Lower lobe of right lung (tissue), 2 donors: ENCODE measurements at regions not wholly inside any gene's neighbourhood (a gene's known extent, or its start where the extent isn't known, plus 50 kb on each side); places are given as distances from the start of the nearest gene placed in this dataset.

Experiments used
- ATAC-seq, 2 donors: fragments of 200-7000 bp; cut with Tn5 transposase; one replicate each; pipeline ENCODE4 v1.9.1; 2020 to 2022; ENCODE audit warnings: mild to moderate bottlenecking in 2 of 2, moderate library complexity in 2 of 2
- DNase-seq: peaks from one replicate; pipeline ENCODE4 v3.0.0-alpha.2; 2020
- H3K27ac ChIP-seq: fragments of 200-600 bp; one replicate; pipeline ENCODE4 v1.8.0; 2022
- H3K27me3 ChIP-seq: fragments of 200-600 bp; one replicate; pipeline ENCODE4 v1.8.0; 2022; ENCODE audit warnings: low read depth
- H3K36me3 ChIP-seq: fragments of 200-600 bp; one replicate; pipeline ENCODE4 v1.8.0; 2022; ENCODE audit warnings: mild to moderate bottlenecking
- H3K4me1 ChIP-seq: fragments of 200-600 bp; one replicate; pipeline ENCODE4 v1.8.0; 2022
- H3K4me3 ChIP-seq: fragments of 200-600 bp; one replicate; pipeline ENCODE4 v1.8.0; 2022; ENCODE audit warnings: mild to moderate bottlenecking
- H3K9me3 ChIP-seq: fragments of 200-600 bp; one replicate; pipeline ENCODE4 v1.8.0; 2022
- intact Hi-C: fragments of 100-400 bp; cut with DNase I; formaldehyde crosslinking; loops from one replicate; pipeline ENCODE4 v1.11.0; 2022
- TF ChIP-seq, protein P1 (sequence below): fragments of 200-600 bp; IDR thresholded peaks from one replicate; pipeline ENCODE4 v1.8.0; 2022; ENCODE audit warnings: antibody characterized with exemption, mild to moderate bottlenecking
- donor health status: DM: no; HTN: yes; CAD: no; lungs with severe emphysema.

DNA sequence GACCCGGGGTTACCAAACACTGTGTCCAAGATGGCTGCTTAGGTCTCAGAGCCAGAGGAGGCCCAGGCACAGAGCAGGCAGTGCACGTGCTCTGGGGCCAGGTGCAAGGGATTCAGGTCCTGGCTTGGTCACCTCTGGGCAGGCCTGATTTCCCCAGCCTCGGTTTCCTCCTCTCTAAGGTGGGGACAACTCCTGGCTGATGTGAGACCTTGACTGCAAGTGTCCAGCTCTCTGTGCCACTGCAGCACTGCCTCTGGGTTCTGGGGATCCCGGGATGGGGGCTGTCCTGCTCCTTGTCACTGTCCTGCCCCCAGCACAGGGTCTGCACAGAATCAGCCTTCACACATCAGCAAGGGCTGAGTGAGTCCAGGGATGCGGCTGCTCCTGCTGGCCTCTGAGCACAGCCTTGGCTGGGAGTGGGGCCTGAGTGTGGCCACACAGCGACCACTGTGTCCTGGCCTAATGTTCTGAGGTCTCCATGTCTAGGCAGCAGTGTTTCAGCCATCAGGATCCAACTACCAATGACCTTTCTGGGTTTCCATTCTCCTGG lies 170.2 kb upstream of the HDAC4 start:
- ATAC-seq = no peak
- H3K4me3 ChIP-seq = no peak overlapping the region
- no peaks in the 10 kb centered on the region for H3K4me1 ChIP-seq
- no peaks in the 10 kb centered on the region for H3K36me3 ChIP-seq
- H3K27ac ChIP-seq = no peak overlapping the region
- DNase-seq = no peak
- H3K9me3 ChIP-seq = no peaks in the 10 kb centered on the region
- intact Hi-C loops = no loop called here
- TF ChIP-seq, protein P1, sequence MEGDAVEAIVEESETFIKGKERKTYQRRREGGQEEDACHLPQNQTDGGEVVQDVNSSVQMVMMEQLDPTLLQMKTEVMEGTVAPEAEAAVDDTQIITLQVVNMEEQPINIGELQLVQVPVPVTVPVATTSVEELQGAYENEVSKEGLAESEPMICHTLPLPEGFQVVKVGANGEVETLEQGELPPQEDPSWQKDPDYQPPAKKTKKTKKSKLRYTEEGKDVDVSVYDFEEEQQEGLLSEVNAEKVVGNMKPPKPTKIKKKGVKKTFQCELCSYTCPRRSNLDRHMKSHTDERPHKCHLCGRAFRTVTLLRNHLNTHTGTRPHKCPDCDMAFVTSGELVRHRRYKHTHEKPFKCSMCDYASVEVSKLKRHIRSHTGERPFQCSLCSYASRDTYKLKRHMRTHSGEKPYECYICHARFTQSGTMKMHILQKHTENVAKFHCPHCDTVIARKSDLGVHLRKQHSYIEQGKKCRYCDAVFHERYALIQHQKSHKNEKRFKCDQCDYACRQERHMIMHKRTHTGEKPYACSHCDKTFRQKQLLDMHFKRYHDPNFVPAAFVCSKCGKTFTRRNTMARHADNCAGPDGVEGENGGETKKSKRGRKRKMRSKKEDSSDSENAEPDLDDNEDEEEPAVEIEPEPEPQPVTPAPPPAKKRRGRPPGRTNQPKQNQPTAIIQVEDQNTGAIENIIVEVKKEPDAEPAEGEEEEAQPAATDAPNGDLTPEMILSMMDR = no peak
- H3K27me3 ChIP-seq = no peaks in the 10 kb centered on the region

DNA sequence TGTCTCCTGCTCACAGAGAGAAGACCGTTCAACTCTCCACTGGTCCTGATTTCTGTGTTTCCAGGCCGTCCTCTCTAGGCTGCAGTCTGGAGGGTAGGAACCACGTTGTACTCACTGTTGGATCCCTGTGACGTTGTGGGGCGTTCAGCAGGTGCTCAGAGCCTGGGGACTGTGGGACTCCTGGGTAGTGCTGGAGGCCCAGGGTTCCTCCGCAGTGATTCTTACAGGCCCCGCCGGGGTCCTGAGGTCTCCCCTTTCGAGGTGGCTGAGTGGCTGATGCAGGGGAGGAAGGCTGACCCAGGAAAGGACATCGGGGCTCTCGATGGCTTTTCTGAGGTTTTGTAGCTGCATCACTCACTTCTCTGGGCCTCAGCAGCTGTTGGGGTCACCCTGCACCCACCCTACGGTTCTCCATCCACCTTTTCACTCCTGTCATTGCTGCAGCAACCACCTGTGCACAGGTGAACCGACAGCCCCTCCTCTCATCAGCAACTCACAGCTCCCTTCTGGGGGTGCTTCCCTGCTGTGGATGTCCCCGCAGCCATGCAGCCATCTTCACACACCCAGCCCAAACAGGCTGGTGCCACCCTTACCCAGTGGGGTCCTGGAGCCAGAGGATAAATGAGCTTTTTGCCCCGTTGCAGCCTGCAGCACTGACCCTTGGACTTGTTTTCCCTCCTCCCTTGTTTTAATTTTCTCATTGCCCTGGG lies 169.6 kb upstream of the HDAC4 start:
- no peak overlapping the region for H3K4me3 ChIP-seq
- no peaks in the 10 kb centered on the region for H3K4me1 ChIP-seq
- ATAC-seq = no peak
- TF ChIP-seq, protein P1 = no peak
- intact Hi-C loops = no loop called here
- H3K27ac ChIP-seq = no peak overlapping the region
- H3K9me3 ChIP-seq = no peaks in the 10 kb centered on the region
- H3K36me3 ChIP-seq = no peaks in the 10 kb centered on the region
- H3K27me3 ChIP-seq = peaks cover 5% of the 10 kb centered on the region
- DNase-seq = no peak

DNA sequence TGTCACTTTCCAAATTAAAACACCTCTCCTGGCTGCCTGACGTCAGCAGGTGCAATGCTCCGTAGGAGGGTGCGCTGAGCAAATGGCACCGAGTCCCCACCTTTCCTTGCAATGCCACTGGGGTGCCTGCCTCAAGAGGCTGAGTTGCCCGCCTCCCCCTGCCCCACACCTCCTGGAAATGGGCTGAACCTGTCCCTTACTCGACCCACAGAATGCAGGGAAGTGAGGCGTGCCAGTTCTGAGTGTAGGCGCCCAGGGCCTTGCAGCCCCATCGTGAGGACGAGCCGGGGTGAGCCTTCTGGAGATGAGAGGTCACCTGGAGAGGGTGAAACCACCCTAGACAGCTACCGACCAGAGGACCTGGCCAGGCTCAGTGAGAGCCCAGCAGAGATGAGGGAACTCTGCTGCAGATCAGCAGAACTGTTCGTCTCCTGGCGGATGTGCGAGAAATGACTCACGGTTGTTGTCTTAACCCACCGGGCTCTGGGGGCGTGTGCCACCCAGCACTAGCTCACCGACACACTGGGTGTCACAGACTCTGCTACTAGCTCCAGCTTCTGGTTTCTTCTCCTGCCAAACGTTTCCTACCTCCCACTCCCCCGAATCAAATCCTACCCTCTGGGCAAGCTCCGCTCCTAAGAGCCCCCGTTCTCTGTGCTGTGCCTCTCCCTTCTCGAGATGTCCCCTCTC lies 168.7 kb upstream of the HDAC4 start:
- H3K36me3 ChIP-seq = no peaks in the 10 kb centered on the region
- H3K4me3 ChIP-seq = no peak overlapping the region
- DNase-seq = no peak
- ATAC-seq = no peak
- no peaks in the 10 kb centered on the region for H3K4me1 ChIP-seq
- peaks cover 7% of the 10 kb centered on the region for H3K27me3 ChIP-seq
- intact Hi-C loops = no loop called here
- no peaks in the 10 kb centered on the region for H3K9me3 ChIP-seq
- no peak overlapping the region for H3K27ac ChIP-seq
- TF ChIP-seq, protein P1 = no peak

DNA sequence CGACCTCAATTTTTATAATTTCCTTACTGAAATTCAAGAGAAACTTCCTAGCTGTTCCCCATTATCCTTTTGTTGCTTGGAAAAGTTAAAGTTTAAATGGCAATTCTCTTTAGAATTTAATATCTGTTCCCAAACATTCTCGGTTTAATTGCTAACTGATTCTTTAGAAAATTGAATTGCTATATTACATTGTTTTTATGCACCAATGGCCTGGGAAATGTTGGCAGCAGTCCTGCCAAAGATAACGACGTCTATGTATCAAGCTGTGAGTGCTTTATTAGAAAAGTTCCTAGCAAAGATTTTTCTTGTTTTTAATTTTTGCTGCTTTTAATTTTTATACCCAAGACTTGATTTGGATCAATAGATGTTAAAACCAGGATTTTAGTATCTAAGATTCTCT lies 167.8 kb upstream of the HDAC4 start:
- no peak for DNase-seq
- Histone ChIP-seq H3K36me3 (no peaks in the 10 kb centered on the region), H3K27ac (no peak overlapping the region), H3K4me1 (no peaks in the 10 kb centered on the region), H3K9me3 (no peaks in the 10 kb centered on the region), H3K27me3 (peaks cover 9% of the 10 kb centered on the region), H3K4me3 (no peak overlapping the region)
- TF ChIP-seq, protein P1 = no peak
- intact Hi-C loops = no loop called here
- ATAC-seq = no peak

DNA sequence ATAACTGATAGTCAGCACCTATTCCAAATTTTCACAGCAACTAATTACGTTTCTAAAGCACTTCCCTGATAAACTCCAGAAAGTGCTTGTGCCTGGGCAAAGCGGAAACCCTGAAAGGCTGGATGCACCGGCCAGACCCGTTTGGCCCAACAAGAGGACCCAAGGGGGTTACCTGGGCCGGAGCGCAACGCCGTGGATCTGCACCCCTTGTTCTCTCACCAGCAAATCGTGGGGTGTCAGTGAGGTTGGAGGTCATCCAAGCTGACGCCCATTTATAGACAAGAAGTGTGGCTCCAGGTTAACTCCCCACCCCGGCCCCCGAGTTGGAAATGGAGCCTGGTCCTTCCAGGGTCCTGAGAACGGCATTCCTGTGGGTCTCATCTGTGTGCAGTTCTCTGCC lies 167.0 kb upstream of the HDAC4 start:
- no peak overlapping the region for H3K27ac ChIP-seq
- H3K27me3 ChIP-seq = peaks cover 9% of the 10 kb centered on the region
- no peaks in the 10 kb centered on the region for H3K9me3 ChIP-seq
- intact Hi-C loops = no loop called here
- no peak for ATAC-seq
- no peaks in the 10 kb centered on the region for H3K36me3 ChIP-seq
- no peaks in the 10 kb centered on the region for H3K4me1 ChIP-seq
- H3K4me3 ChIP-seq = no peak overlapping the region
- DNase-seq = no peak
- TF ChIP-seq, protein P1 = no peak
